ENCODE measurements at regions not wholly inside any gene's neighbourhood (a gene's known extent, or its start where the extent isn't known, plus 50 kb on each side); places are given as distances from the start of the nearest gene placed in this dataset.
A peak's percentile ranks its signal among the peaks of the same experiment; 100 is the strongest.

GRCh38 chr17:77738751-77739531 is 219.6 kb upstream of the TNRC6C start:
- H3K27me3 ChIP-seq, result no peaks in the 10 kb centered on the region
- DNase-seq, result peak in 1 of 2 donors; percentile 36
- no peak for TF ChIP-seq POLR2A (IDR thresholded peaks at IDR 0.05)
- TF ChIP-seq, protein P1, sequence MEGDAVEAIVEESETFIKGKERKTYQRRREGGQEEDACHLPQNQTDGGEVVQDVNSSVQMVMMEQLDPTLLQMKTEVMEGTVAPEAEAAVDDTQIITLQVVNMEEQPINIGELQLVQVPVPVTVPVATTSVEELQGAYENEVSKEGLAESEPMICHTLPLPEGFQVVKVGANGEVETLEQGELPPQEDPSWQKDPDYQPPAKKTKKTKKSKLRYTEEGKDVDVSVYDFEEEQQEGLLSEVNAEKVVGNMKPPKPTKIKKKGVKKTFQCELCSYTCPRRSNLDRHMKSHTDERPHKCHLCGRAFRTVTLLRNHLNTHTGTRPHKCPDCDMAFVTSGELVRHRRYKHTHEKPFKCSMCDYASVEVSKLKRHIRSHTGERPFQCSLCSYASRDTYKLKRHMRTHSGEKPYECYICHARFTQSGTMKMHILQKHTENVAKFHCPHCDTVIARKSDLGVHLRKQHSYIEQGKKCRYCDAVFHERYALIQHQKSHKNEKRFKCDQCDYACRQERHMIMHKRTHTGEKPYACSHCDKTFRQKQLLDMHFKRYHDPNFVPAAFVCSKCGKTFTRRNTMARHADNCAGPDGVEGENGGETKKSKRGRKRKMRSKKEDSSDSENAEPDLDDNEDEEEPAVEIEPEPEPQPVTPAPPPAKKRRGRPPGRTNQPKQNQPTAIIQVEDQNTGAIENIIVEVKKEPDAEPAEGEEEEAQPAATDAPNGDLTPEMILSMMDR (IDR thresholded peaks at IDR 0.05), result no peak
- no peaks in the 10 kb centered on the region for H3K36me3 ChIP-seq
- no peak overlapping the region for H3K4me3 ChIP-seq
- intact Hi-C loops (cut with DNase I; ENCODE audit: low total_unique reads), result no loop called here
- H3K27ac ChIP-seq, result peak overlapping the region; percentile 50
- no peaks in the 10 kb centered on the region for H3K9me3 ChIP-seq
- H3K4me1 ChIP-seq, result peaks cover 15 to 16% of the 10 kb centered on the region in 2 donors

- intact Hi-C loops (cut with DNase I; ENCODE audit: low total_unique reads), result no loop called here
- Histone ChIP-seq H3K4me3 (no peak overlapping the region), H3K4me1 (peaks cover under 1 to 2% of the 10 kb centered on the region in 2 donors), H3K9me3 (no peaks in the 10 kb centered on the region), H3K27me3 (no peaks in the 10 kb centered on the region), H3K27ac (no peak overlapping the region), H3K36me3 (no peaks in the 10 kb centered on the region)
- no peak for DNase-seq
- TF ChIP-seq, protein P1 (IDR thresholded peaks at IDR 0.05), result no peak
- TF ChIP-seq POLR2A (IDR thresholded peaks at IDR 0.05), result no peak
Observed at GRCh38 chr17:77740481-77740880, 218.0 kb upstream of the TNRC6C start.

GRCh38 chr17:77741109-77741508 is 217.4 kb upstream of the TNRC6C start:
- TF ChIP-seq POLR2A (IDR thresholded peaks at IDR 0.05), result no peak
- TF ChIP-seq, protein P1 (IDR thresholded peaks at IDR 0.05), result no peak
- intact Hi-C loops (cut with DNase I; ENCODE audit: low total_unique reads), result no loop called here
- Histone ChIP-seq H3K4me1 (no peaks in the 10 kb centered on the region), H3K9me3 (no peaks in the 10 kb centered on the region), H3K27ac (no peak overlapping the region), H3K27me3 (no peaks in the 10 kb centered on the region), H3K36me3 (no peaks in the 10 kb centered on the region), H3K4me3 (no peak overlapping the region)
- DNase-seq, result no peak

GRCh38 chr17:77742579-77742978 is 215.9 kb upstream of the TNRC6C start:
- Histone ChIP-seq H3K36me3 (no peaks in the 10 kb centered on the region), H3K4me3 (no peak overlapping the region), H3K4me1 (no peaks in the 10 kb centered on the region), H3K27ac (no peak overlapping the region), H3K9me3 (no peaks in the 10 kb centered on the region), H3K27me3 (no peaks in the 10 kb centered on the region)
- intact Hi-C loops (cut with DNase I; ENCODE audit: low total_unique reads), result no loop called here
- DNase-seq, result no peak
- TF ChIP-seq, protein P1 (IDR thresholded peaks at IDR 0.05), result no peak
- TF ChIP-seq POLR2A (IDR thresholded peaks at IDR 0.05), result no peak

- Histone ChIP-seq H3K4me3 (no peak overlapping the region), H3K27ac (no peak overlapping the region), H3K4me1 (no peaks in the 10 kb centered on the region), H3K36me3 (no peaks in the 10 kb centered on the region), H3K9me3 (no peaks in the 10 kb centered on the region), H3K27me3 (no peaks in the 10 kb centered on the region)
- TF ChIP-seq POLR2A (IDR thresholded peaks at IDR 0.05), result no peak
- TF ChIP-seq, protein P1 (IDR thresholded peaks at IDR 0.05), result no peak
- DNase-seq, result peak in 1 of 2 donors; percentile 36
- intact Hi-C loops (cut with DNase I; ENCODE audit: low total_unique reads), result no loop called here
Observed at GRCh38 chr17:77744066-77744988, 214.2 kb upstream of the TNRC6C start.
